DOHH2 (cell line): ENCODE measurements at regions not wholly inside any gene's neighbourhood (a gene's known extent, or its start where the extent isn't known, plus 50 kb on each side); places are given as distances from the start of the nearest gene placed in this dataset.

Experiments used
- H3F3A ChIP-seq: fragments of 200-600 bp; sonication (generic), shearing (Covaris generic); 2 replicates; pipeline ENCODE4 v1.6.0; 2016; ENCODE audit warnings: antibody characterized with exemption, mild to moderate bottlenecking; ENCODE audit not compliant: control insufficient read depth, insufficient read depth
- H3K27ac ChIP-seq: fragments of 200-600 bp; sonication (generic); 2 replicates; pipeline ENCODE4 v1.5.1; 2014; ENCODE audit warnings: low read depth, mild to moderate bottlenecking, low read length, moderate library complexity
- H3K27me3 ChIP-seq: fragments of 200-600 bp; sonication (generic); 2 replicates; pipeline ENCODE4 v1.6.1; 2014; ENCODE audit warnings: mild to moderate bottlenecking, low read length, mixed read lengths; ENCODE audit not compliant: control insufficient read depth
- H3K36me3 ChIP-seq: fragments of 200-600 bp; sonication (generic); 2 replicates; pipeline ENCODE4 v1.6.1; 2014; ENCODE audit warnings: mild to moderate bottlenecking, low read length, moderate library complexity, mixed read lengths; ENCODE audit not compliant: control insufficient read depth
- H3K4me1 ChIP-seq: fragments of 200-600 bp; sonication (generic); 2 replicates; pipeline ENCODE4 v1.6.1; 2014; ENCODE audit warnings: mild to moderate bottlenecking, low read length, mixed read lengths; ENCODE audit not compliant: control insufficient read depth
- H3K4me2 ChIP-seq: fragments of 200-600 bp; sonication (generic); 2 replicates; pipeline ENCODE4 v1.6.0; 2014; ENCODE audit warnings: mild to moderate bottlenecking, low read length, moderate library complexity
- H3K4me3 ChIP-seq: fragments of 200-600 bp; sonication (generic); 2 replicates; pipeline ENCODE4 v1.5.1; 2014; ENCODE audit warnings: mild to moderate bottlenecking, low read length, mixed read lengths
- H3K79me2 ChIP-seq: fragments of 200-600 bp; sonication (generic); 2 replicates; pipeline ENCODE4 v1.6.1; 2014; ENCODE audit warnings: mild to moderate bottlenecking, low read length, mixed read lengths; ENCODE audit not compliant: control insufficient read depth
- H3K9me2 ChIP-seq: fragments of 200-600 bp; sonication (generic); replicated peaks from 2 replicates; pipeline ENCODE4 v1.6.1; 2014; ENCODE audit warnings: mild to moderate bottlenecking, low read length, mixed read lengths; ENCODE audit not compliant: control insufficient read depth
- H3K9me3 ChIP-seq: fragments of 200-600 bp; sonication (generic); 2 replicates; pipeline ENCODE4 v1.6.1; 2014; ENCODE audit warnings: antibody characterized with exemption, low read length, mixed read lengths; ENCODE audit not compliant: control insufficient read depth, insufficient read depth
- H4K20me1 ChIP-seq: fragments of 200-600 bp; sonication (generic); 2 replicates; pipeline ENCODE4 v1.6.0; 2014; ENCODE audit warnings: low read depth, mild to moderate bottlenecking, antibody characterized with exemption, low read length, moderate library complexity; ENCODE audit not compliant: control insufficient read depth, insufficient read depth
- EZH2phosphoT487 ChIP-seq: fragments of 200-600 bp; sonication (generic); IDR thresholded peaks from 2 replicates; pipeline ENCODE4 v1.6.1; 2017; ENCODE audit warnings: borderline replicate concordance, mild to moderate bottlenecking, antibody characterized with exemption, low read length, moderate library complexity, mixed read lengths
- TF ChIP-seq, protein P1 (sequence below): fragments of 200-600 bp; sonication (generic); IDR thresholded peaks from one replicate; pipeline ENCODE4 v1.5.1; 2014; ENCODE audit warnings: antibody characterized with exemption, mild to moderate bottlenecking, low read depth, low read length; ENCODE audit not compliant: poor library complexity, severe bottlenecking

- Histone ChIP-seq H3F3A (no peaks in the 10 kb centered on the region), H4K20me1 (no peaks in the 10 kb centered on the region), H3K9me3 (no peaks in the 10 kb centered on the region), H3K9me2 (no peaks in the 10 kb centered on the region), H3K4me2 (no peak overlapping the region), H3K79me2 (no peaks in the 10 kb centered on the region), H3K27me3 (no peaks in the 10 kb centered on the region), H3K36me3 (no peaks in the 10 kb centered on the region), H3K4me1 (no peaks in the 10 kb centered on the region), H3K4me3 (no peak overlapping the region), H3K27ac (no peak overlapping the region)
- no peak for TF ChIP-seq EZH2phosphoT487
- TF ChIP-seq, protein P1, sequence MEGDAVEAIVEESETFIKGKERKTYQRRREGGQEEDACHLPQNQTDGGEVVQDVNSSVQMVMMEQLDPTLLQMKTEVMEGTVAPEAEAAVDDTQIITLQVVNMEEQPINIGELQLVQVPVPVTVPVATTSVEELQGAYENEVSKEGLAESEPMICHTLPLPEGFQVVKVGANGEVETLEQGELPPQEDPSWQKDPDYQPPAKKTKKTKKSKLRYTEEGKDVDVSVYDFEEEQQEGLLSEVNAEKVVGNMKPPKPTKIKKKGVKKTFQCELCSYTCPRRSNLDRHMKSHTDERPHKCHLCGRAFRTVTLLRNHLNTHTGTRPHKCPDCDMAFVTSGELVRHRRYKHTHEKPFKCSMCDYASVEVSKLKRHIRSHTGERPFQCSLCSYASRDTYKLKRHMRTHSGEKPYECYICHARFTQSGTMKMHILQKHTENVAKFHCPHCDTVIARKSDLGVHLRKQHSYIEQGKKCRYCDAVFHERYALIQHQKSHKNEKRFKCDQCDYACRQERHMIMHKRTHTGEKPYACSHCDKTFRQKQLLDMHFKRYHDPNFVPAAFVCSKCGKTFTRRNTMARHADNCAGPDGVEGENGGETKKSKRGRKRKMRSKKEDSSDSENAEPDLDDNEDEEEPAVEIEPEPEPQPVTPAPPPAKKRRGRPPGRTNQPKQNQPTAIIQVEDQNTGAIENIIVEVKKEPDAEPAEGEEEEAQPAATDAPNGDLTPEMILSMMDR: no peak
Observed at GRCh38 chr5:171689853-171690417, 95.7 kb upstream of the SMIM23 start.

DNA sequence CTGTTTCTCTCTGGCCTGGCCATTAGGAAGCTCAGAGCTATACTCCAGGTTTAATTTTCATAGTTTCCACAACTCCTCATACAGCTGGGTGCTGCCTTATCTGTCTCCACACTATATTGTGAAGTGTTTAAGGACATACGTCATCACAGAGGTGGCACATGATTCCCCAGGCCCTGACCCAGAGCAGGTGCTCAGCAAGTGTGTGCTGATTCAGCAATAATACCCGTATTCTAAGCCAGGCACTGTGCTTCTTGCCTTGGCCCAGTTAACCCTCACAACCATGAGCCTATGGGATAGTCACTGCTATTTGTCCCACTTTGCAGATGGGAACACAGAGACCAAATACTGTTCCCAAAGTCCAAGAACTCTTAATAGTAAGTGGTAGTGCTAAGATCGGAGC lies 93.5 kb upstream of the SMIM23 start:
- H3K9me2 ChIP-seq: no peaks in the 10 kb centered on the region
- no peaks in the 10 kb centered on the region for H3K9me3 ChIP-seq
- H4K20me1 ChIP-seq: no peaks in the 10 kb centered on the region
- H3K36me3 ChIP-seq: no peaks in the 10 kb centered on the region
- no peak for TF ChIP-seq EZH2phosphoT487
- TF ChIP-seq, protein P1: no peak
- no peaks in the 10 kb centered on the region for H3K79me2 ChIP-seq
- H3K27ac ChIP-seq: no peak overlapping the region
- no peak overlapping the region for H3K4me2 ChIP-seq
- H3F3A ChIP-seq: no peaks in the 10 kb centered on the region
- no peak overlapping the region for H3K4me3 ChIP-seq
- H3K4me1 ChIP-seq: no peaks in the 10 kb centered on the region
- no peaks in the 10 kb centered on the region for H3K27me3 ChIP-seq

DNA sequence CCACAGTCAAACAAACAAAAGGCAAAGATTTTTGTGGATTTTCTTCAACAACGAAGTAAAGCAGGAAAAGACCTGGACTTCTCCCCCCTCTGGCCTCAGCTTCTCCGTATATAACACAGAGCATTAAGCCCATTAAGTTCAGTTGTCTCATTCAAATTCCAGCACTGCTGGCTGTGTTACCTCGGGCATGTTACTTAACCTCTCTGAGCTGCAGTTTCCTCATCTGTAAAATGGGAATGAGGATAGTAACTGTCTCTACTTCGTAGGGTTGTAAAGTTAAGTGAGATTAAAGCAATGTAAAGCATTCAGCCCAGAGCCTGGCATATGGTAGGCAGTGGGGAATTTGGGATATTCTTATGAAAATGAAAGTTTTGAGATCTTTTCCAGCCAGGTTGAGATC lies 92.7 kb upstream of the SMIM23 start:
- H3K4me2 ChIP-seq: no peak overlapping the region

More for the DNA sequence above, 92.7 kb upstream of the SMIM23 start:
- Histone ChIP-seq H3K9me2 (no peaks in the 10 kb centered on the region), H3K9me3 (no peaks in the 10 kb centered on the region), H3K4me1 (no peaks in the 10 kb centered on the region), H4K20me1 (no peaks in the 10 kb centered on the region), H3K36me3 (no peaks in the 10 kb centered on the region), H3K79me2 (no peaks in the 10 kb centered on the region), H3K27ac (no peak overlapping the region), H3F3A (no peaks in the 10 kb centered on the region), H3K27me3 (no peaks in the 10 kb centered on the region), H3K4me3 (no peak overlapping the region)
- TF ChIP-seq, protein P1: no peak
- TF ChIP-seq EZH2phosphoT487: no peak
